ENCODE measurements at regions not wholly inside any gene's neighbourhood (a gene's known extent, or its start where the extent isn't known, plus 50 kb on each side); places are given as distances from the start of the nearest gene placed in this dataset.

- TF ChIP-seq CTCF (IDR thresholded peaks at IDR 0.05) (no peak), POLR2A (IDR thresholded peaks at IDR 0.05) (no peak)
- Histone ChIP-seq H3K4me3 (no peak overlapping the region), H3K9me3 (no peaks in the 10 kb centered on the region), H3K27ac (no peak overlapping the region), H3K36me3 (no peaks in the 10 kb centered on the region), H3K4me1 (no peaks in the 10 kb centered on the region), H3K27me3 (no peaks in the 10 kb centered on the region)
- no peak for DNase-seq
- intact Hi-C loops (cut with DNase I; ENCODE audit: low total_unique reads) = no loop called here
Measured at GRCh38 chr6:144639654-144640053, 354.5 kb downstream of the UTRN start.

GRCh38 chr6:144641286-144641685 is 356.2 kb downstream of the UTRN start:
- DNase-seq = no peak
- no peaks in the 10 kb centered on the region for H3K36me3 ChIP-seq
- H3K9me3 ChIP-seq = no peaks in the 10 kb centered on the region
- H3K4me1 ChIP-seq = no peaks in the 10 kb centered on the region
- intact Hi-C loops (cut with DNase I; ENCODE audit: low total_unique reads) = no loop called here
- no peak overlapping the region for H3K4me3 ChIP-seq
- H3K27me3 ChIP-seq = no peaks in the 10 kb centered on the region
- no peak overlapping the region for H3K27ac ChIP-seq
- TF ChIP-seq POLR2A (IDR thresholded peaks at IDR 0.05) (no peak), CTCF (IDR thresholded peaks at IDR 0.05) (no peak)

- TF ChIP-seq POLR2A (IDR thresholded peaks at IDR 0.05) = no peak
- no peak for TF ChIP-seq CTCF (IDR thresholded peaks at IDR 0.05)
- Histone ChIP-seq H3K36me3 (no peaks in the 10 kb centered on the region), H3K27ac (no peak overlapping the region), H3K4me1 (no peaks in the 10 kb centered on the region), H3K27me3 (no peaks in the 10 kb centered on the region), H3K9me3 (no peaks in the 10 kb centered on the region), H3K4me3 (no peak overlapping the region)
- no peak for DNase-seq
- intact Hi-C loops (cut with DNase I; ENCODE audit: low total_unique reads) = no loop called here
Measured at GRCh38 chr6:144644776-144645175, 359.6 kb downstream of the UTRN start.

GRCh38 chr6:144646093-144647056 is 361.2 kb downstream of the UTRN start:
- no peak for DNase-seq
- Histone ChIP-seq H3K4me1 (no peaks in the 10 kb centered on the region), H3K27ac (no peak overlapping the region), H3K9me3 (no peaks in the 10 kb centered on the region), H3K27me3 (no peaks in the 10 kb centered on the region), H3K4me3 (no peak overlapping the region), H3K36me3 (no peaks in the 10 kb centered on the region)
- no peak for TF ChIP-seq POLR2A (IDR thresholded peaks at IDR 0.05)
- TF ChIP-seq CTCF (IDR thresholded peaks at IDR 0.05) = no peak
- intact Hi-C loops (cut with DNase I; ENCODE audit: low total_unique reads) = no loop called here

GRCh38 chr6:144647406-144647964 is 362.4 kb downstream of the UTRN start:
- Histone ChIP-seq H3K9me3 (no peaks in the 10 kb centered on the region), H3K4me3 (no peak overlapping the region), H3K27ac (no peak overlapping the region), H3K4me1 (no peaks in the 10 kb centered on the region), H3K27me3 (no peaks in the 10 kb centered on the region), H3K36me3 (no peaks in the 10 kb centered on the region)
- intact Hi-C loops (cut with DNase I; ENCODE audit: low total_unique reads) = no loop called here
- TF ChIP-seq CTCF (IDR thresholded peaks at IDR 0.05) (no peak), POLR2A (IDR thresholded peaks at IDR 0.05) (no peak)
- no peak for DNase-seq
